Hepatocyte (in vitro differentiated cells): ENCODE measurements at regions not wholly inside any gene's neighbourhood (a gene's known extent, or its start where the extent isn't known, plus 50 kb on each side); places are given as distances from the start of the nearest gene placed in this dataset.

Experiments
- CTCF ChIP-seq: fragments of 200-600 bp; sonication (generic); IDR thresholded peaks from 2 replicates; pipeline ENCODE4 v1.5.1; 2016; ENCODE audit warnings: antibody characterized with exemption, mild to moderate bottlenecking; ENCODE audit not compliant: poor library complexity
- EZH2 ChIP-seq: fragments of 200-600 bp; sonication (generic); IDR thresholded peaks from 2 replicates; pipeline ENCODE4 v1.6.1; 2016; ENCODE audit warnings: antibody characterized with exemption, mild to moderate bottlenecking, borderline replicate concordance
- EZH2phosphoT487 ChIP-seq: fragments of 200-600 bp; sonication (generic); IDR thresholded peaks from one replicate; pipeline ENCODE4 v1.6.1; 2018; ENCODE audit warnings: antibody characterized with exemption, mild to moderate bottlenecking, low read depth, moderate library complexity; ENCODE audit not compliant: unreplicated experiment, severe bottlenecking

DNA sequence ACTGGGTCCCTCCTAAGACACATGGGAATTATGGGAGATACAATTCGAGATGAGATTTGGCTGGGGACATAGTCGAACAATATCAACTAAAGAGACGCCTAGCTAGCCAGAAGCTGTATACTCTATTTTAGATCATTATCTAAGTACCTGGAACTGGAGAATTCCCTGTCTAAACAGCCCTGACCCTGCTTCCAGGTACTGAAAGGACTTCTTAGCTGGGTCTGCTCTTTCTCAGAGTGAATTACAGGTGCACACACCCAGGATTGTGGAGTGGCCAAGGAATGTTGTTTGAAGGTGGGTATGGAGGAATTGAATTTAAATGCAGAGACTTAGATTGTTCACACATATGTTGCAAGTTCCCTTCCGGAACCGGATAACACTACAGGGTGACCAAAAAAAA is 733.0 kb downstream of the RPS29 start:
- no peak for TF ChIP-seq CTCF
- TF ChIP-seq EZH2phosphoT487: no peak
- TF ChIP-seq EZH2: no peak
